Mammary epithelial cell (primary cell): ENCODE measurements at regions not wholly inside any gene's neighbourhood (a gene's known extent, or its start where the extent isn't known, plus 50 kb on each side); places are given as distances from the start of the nearest gene placed in this dataset.

ENCODE experiments used
- EZH2 ChIP-seq: IDR thresholded peaks from 2 replicates; pipeline ENCODE4 v1.6.1; 2012; ENCODE audit warnings: low read length, inconsistent platforms, borderline replicate concordance
- TF ChIP-seq, protein P1 (sequence below), 2 donors: IDR thresholded peaks in 1 of 2; conservative IDR thresholded peaks in 1 of 2; 2 replicates each; pipeline ENCODE4 v1.5.1; 2011 to 2012; ENCODE audit warnings: inconsistent platforms in 2 of 2, low read length in 2 of 2, mild to moderate bottlenecking in 2 of 2, control low read depth in 1 of 2, low read depth in 1 of 2; ENCODE audit not compliant: insufficient read depth in 1 of 2; ENCODE audit errors: extremely low read depth in 1 of 2

DNA sequence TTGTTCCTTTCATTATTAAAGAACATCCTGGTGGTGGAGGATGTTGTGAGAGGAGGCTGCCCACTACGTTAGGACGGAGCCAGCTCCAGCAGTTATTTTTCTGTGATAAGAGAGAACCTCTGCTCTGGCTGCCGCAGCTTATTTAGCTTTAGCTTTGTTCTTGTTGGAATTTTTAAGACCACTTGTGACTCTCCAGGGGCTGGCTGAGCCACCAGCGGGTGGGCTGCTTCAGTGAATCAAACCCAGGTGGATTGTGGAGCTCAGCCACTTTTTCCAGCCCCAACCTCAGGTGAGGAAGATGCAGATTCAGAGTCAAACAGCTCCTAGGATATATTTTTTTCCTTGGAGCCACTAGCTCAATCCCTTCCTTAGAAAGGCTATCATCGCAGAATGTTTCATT, 83.1 kb upstream of the CTTNBP2NL start:
- TF ChIP-seq, protein P1, sequence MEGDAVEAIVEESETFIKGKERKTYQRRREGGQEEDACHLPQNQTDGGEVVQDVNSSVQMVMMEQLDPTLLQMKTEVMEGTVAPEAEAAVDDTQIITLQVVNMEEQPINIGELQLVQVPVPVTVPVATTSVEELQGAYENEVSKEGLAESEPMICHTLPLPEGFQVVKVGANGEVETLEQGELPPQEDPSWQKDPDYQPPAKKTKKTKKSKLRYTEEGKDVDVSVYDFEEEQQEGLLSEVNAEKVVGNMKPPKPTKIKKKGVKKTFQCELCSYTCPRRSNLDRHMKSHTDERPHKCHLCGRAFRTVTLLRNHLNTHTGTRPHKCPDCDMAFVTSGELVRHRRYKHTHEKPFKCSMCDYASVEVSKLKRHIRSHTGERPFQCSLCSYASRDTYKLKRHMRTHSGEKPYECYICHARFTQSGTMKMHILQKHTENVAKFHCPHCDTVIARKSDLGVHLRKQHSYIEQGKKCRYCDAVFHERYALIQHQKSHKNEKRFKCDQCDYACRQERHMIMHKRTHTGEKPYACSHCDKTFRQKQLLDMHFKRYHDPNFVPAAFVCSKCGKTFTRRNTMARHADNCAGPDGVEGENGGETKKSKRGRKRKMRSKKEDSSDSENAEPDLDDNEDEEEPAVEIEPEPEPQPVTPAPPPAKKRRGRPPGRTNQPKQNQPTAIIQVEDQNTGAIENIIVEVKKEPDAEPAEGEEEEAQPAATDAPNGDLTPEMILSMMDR (conservative IDR thresholded peaks at IDR 0.05 in 1 of 2, IDR thresholded peaks at IDR 0.05 in 1 of 2; ENCODE audit: extremely low read depth in 1 of 2, insufficient read depth in 1 of 2, low read depth in 1 of 2, low read length in 2 of 2), result no peak
- TF ChIP-seq EZH2, result no peak
